Neutrophil (primary cell): ENCODE measurements at regions not wholly inside any gene's neighbourhood (a gene's known extent, or its start where the extent isn't known, plus 50 kb on each side); places are given as distances from the start of the nearest gene placed in this dataset.
"Not testable (repeated sequence)": the region's sequence is repeated elsewhere in the genome, so short reads cannot be mapped to it uniquely, and the experiment has no call there.

ENCODE experiments used
- H3K27ac ChIP-seq: fragments of 200-600 bp; sonication (generic); 2 replicates; pipeline ENCODE4 v1.5.1; 2016; ENCODE audit warnings: mild to moderate bottlenecking, moderate library complexity
- H3K27me3 ChIP-seq: fragments of 200-600 bp; sonication (generic); 2 replicates; pipeline ENCODE4 v1.6.0; 2016; ENCODE audit warnings: mild to moderate bottlenecking
- H3K36me3 ChIP-seq: fragments of 200-600 bp; sonication (generic); 2 replicates; pipeline ENCODE4 v1.5.1; 2017
- H3K4me1 ChIP-seq, 2 experiments: fragments of 200-600 bp in 1 of 2; sonication (generic) in 1 of 2; 1 replicate in 1 of 2; 2 replicates in 1 of 2; pipeline versions ENCODE4 v1.5.1 to v1.6.1; 2013 to 2016; ENCODE audit warnings: low read depth in 1 of 2, low read length in 1 of 2, mild to moderate bottlenecking in 1 of 2, moderate library complexity in 1 of 2; ENCODE audit not compliant: control insufficient read depth in 1 of 2, insufficient read depth in 1 of 2
- H3K4me3 ChIP-seq, 2 experiments: fragments of 200-600 bp in 1 of 2; sonication (generic) in 1 of 2; 1 replicate in 1 of 2; 2 replicates in 1 of 2; pipeline ENCODE4 v1.5.1; 2013 to 2016; ENCODE audit warnings: low read depth in 1 of 2, low read length in 1 of 2, mild to moderate bottlenecking in 1 of 2, moderate library complexity in 1 of 2
- H3K9me3 ChIP-seq: fragments of 200-600 bp; sonication (generic); 2 replicates; pipeline ENCODE4 v1.5.1; 2016
- TF ChIP-seq, protein P1 (sequence below): fragments of 200-600 bp; sonication (generic); IDR thresholded peaks from 2 replicates; pipeline ENCODE4 v1.5.1; 2016; ENCODE audit warnings: antibody characterized with exemption

DNA sequence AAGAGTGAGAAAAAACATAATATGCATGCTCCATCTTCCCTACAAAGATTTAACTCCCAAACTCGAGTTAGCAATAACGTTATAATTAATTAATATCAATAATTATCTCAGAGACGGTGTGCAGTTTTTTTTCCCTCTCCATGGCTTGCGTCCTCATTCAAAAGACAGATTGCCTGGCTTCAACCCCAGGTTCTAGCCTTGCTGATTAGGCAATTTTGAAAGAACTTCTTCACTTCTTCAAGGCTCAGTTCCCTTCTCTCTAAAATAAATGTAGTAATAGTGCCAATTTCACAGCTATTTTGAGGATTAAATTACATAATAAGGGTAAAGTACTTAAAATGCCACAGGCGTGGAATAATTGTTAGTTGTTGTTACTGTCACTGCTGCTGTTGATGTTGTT, 876.1 kb upstream of the GBE1 start:
- Histone ChIP-seq H3K4me3 (no peak overlapping the region), H3K27me3 (no peaks in the 10 kb centered on the region), H3K4me1 (no peaks in the 10 kb centered on the region), H3K36me3 (no peaks in the 10 kb centered on the region), H3K27ac (no peak overlapping the region), H3K9me3 (no peaks in the 10 kb centered on the region)
- TF ChIP-seq, protein P1, sequence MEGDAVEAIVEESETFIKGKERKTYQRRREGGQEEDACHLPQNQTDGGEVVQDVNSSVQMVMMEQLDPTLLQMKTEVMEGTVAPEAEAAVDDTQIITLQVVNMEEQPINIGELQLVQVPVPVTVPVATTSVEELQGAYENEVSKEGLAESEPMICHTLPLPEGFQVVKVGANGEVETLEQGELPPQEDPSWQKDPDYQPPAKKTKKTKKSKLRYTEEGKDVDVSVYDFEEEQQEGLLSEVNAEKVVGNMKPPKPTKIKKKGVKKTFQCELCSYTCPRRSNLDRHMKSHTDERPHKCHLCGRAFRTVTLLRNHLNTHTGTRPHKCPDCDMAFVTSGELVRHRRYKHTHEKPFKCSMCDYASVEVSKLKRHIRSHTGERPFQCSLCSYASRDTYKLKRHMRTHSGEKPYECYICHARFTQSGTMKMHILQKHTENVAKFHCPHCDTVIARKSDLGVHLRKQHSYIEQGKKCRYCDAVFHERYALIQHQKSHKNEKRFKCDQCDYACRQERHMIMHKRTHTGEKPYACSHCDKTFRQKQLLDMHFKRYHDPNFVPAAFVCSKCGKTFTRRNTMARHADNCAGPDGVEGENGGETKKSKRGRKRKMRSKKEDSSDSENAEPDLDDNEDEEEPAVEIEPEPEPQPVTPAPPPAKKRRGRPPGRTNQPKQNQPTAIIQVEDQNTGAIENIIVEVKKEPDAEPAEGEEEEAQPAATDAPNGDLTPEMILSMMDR, result no peak

DNA sequence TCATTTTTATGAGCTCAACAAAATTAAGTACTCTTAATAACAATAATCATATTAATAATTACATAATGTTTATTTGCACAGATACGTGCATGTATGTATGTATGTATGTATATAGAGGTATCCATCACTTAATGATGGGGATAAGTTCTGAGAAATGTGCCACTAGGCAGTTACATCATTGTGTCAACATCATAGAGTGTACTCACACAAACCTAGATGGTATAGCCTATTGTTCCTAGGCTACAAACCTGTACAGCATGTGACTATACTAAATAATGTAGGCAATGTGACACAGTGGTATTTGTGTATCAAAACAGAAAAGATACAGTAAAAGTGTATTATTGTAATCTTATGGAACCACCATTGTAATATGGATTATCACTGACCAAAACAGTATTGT, 874.7 kb upstream of the GBE1 start:
- no peaks in the 10 kb centered on the region for H3K27me3 ChIP-seq
- no peak overlapping the region for H3K4me3 ChIP-seq
- no peaks in the 10 kb centered on the region for H3K36me3 ChIP-seq
- H3K27ac ChIP-seq, result no peak overlapping the region
- no peaks in the 10 kb centered on the region for H3K9me3 ChIP-seq
- no peaks in the 10 kb centered on the region for H3K4me1 ChIP-seq
- TF ChIP-seq, protein P1, result no peak

DNA sequence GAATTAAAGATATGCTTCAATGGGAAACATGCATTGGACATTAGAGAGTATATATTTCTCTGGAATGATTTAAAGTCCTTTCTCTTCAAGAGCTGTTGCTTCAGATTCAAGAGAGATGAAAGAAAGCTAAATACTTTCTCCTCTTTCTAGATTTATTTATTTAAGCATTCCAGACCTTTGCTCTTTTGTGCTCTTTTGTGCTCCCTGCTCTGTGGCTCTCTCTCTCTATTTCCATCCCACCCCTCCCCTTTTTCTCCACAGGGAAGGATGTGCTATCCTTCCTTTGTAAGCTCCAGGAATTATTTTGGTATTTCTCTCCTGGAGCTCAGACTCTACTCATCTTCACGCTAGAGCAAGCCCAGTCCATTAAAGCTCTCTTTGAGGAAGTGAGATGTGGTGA, 871.9 kb upstream of the GBE1 start:
- no peaks in the 10 kb centered on the region for H3K9me3 ChIP-seq
- TF ChIP-seq, protein P1, result no peak
- no peak overlapping the region for H3K27ac ChIP-seq
- no peaks in the 10 kb centered on the region for H3K36me3 ChIP-seq
- H3K27me3 ChIP-seq, result no peaks in the 10 kb centered on the region
- no peak overlapping the region for H3K4me3 ChIP-seq
- H3K4me1 ChIP-seq, result no peaks in the 10 kb centered on the region

DNA sequence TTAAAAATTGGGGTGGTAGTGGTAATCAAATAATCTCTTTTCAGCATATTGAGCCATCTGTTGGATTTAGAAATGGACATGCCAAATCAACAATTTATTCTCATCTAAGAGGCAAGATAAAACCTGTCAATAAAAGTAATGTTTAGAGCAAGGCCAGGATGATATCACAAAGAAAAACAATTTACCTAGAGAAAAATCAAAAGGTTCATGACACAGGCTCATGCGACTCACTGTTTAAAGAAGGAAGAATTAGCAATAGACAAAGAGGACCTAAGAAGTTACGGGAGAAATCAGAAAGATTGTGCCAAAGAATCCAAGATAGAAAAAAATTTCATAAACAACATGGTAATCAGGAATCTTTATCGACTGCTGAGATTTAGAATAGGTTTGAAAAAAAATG, 868.5 kb upstream of the GBE1 start:
- no peak overlapping the region for H3K27ac ChIP-seq
- no peaks in the 10 kb centered on the region for H3K36me3 ChIP-seq
- H3K4me3 ChIP-seq, result no peak overlapping the region
- H3K27me3 ChIP-seq, result no peaks in the 10 kb centered on the region
- H3K9me3 ChIP-seq, result no peaks in the 10 kb centered on the region
- TF ChIP-seq, protein P1, result no peak
- H3K4me1 ChIP-seq, result no peaks in the 10 kb centered on the region

DNA sequence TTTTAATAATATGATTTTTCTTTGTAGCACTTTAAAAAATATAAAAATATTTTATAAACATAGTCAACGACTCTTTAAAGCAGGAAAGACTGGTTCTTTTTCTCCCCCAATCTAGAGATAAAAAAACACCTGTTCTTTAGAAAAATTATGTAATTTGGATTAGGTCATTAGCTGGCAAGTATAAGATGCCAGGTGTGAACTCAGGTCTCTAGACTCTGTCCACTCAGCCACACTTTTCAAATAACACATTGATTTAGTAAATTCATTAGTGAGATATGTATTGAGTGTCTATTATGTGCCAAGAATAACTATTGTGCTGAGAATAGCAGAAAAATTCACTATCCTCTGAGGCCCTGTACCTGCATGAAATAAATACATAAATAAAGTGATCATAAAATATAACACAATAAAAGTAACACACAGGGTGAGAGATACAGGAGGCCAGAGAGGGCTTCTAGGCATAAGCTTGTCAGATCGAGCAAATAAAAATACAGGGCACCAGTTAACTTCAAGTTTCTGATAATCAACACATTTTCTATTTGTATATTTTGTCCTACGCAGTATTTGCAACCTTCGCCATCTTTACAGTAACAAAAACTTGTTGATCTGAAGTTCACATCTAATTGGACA, 867.1 kb upstream of the GBE1 start:
- Histone ChIP-seq H3K4me1 (no peaks in the 10 kb centered on the region), H3K9me3 (no peaks in the 10 kb centered on the region), H3K4me3 (no peak overlapping the region), H3K36me3 (no peaks in the 10 kb centered on the region), H3K27ac (no peak overlapping the region), H3K27me3 (no peaks in the 10 kb centered on the region)
- TF ChIP-seq, protein P1, result no peak

DNA sequence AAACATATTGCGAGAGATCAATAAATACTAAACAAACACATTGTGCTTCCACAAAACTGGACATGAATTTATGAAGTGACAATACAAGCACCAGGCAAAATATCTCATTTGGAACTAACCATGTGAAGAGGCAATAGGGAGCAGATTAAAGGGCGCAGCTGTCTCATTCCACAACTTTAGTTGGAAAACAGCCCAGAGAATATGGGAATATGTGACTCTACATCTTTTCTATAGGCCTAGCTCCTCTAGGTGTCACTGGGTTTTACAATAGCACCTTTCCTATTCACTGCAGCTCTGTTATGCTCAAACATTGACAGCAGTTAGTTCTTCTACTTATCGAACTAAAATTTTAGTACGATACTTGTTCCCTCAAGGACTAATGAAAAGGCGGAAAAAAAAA, 866.3 kb upstream of the GBE1 start:
- Histone ChIP-seq H3K36me3 (no peaks in the 10 kb centered on the region), H3K4me1 (no peaks in the 10 kb centered on the region), H3K27me3 (no peaks in the 10 kb centered on the region), H3K4me3 (no peak overlapping the region), H3K9me3 (no peaks in the 10 kb centered on the region), H3K27ac (no peak overlapping the region)
- TF ChIP-seq, protein P1, result no peak

DNA sequence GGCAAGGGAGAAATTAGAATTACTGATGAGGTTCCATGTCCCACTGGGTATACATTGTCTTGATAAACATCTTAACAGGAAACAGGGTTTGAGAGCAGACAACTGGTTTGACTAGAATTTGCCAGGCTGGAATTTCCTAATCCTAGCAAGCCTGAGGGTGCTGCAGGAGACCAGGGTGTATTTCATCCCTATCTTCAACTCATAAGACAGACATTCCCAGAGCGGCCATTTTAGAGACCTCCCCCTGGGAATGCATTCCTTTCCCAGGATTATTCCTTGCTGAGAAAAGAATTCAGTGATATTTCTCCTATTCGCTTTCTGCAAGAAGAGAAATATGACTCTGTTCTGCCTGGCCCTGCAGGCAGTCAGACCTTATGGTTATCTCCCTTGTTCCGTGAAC, 859.3 kb upstream of the GBE1 start:
- H3K27ac ChIP-seq, H3K27me3 ChIP-seq, H3K4me1 ChIP-seq, H3K4me3 ChIP-seq, H3K9me3 ChIP-seq, H3K36me3 ChIP-seq: not testable (repeated sequence)
